SU-DHL-6 (cell line): ENCODE measurements at regions not wholly inside any gene's neighbourhood (a gene's known extent, or its start where the extent isn't known, plus 50 kb on each side); places are given as distances from the start of the nearest gene placed in this dataset.

Experiments used
- EZH2phosphoT487 ChIP-seq: fragments of 200-600 bp; sonication (generic), shearing (Covaris generic); conservative IDR thresholded peaks from 2 replicates; pipeline ENCODE4 v1.6.1; 2018; ENCODE audit warnings: mild to moderate bottlenecking, antibody characterized with exemption, low read length, moderate library complexity, mixed read lengths
- TF ChIP-seq, protein P1 (sequence below): fragments of 200-600 bp; sonication (generic); IDR thresholded peaks from one replicate; pipeline ENCODE4 v1.5.1; 2017; ENCODE audit warnings: antibody characterized with exemption, mild to moderate bottlenecking, low read length, moderate library complexity; ENCODE audit not compliant: insufficient read depth, poor library complexity, severe bottlenecking

DNA sequence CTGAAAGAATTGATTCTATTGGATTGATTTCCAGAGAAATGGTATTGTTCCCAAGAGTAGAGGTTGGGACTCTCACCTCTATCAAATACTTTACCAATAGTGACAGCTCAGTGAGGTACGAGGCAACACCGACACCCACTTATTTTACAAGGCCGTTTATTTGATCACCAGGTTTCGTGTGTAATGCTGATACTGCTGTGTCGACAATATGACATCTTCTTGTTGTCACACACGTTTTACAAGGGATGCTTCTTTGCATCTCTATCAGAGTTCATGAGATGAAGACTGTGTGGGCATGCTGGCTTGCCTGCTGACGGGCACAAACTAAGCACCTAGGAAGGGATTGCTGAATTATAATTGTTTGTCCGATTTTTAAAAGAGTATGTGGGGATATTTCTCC is 217.8 kb upstream of the EGLN3 start:
- TF ChIP-seq EZH2phosphoT487, result no peak
- TF ChIP-seq, protein P1, sequence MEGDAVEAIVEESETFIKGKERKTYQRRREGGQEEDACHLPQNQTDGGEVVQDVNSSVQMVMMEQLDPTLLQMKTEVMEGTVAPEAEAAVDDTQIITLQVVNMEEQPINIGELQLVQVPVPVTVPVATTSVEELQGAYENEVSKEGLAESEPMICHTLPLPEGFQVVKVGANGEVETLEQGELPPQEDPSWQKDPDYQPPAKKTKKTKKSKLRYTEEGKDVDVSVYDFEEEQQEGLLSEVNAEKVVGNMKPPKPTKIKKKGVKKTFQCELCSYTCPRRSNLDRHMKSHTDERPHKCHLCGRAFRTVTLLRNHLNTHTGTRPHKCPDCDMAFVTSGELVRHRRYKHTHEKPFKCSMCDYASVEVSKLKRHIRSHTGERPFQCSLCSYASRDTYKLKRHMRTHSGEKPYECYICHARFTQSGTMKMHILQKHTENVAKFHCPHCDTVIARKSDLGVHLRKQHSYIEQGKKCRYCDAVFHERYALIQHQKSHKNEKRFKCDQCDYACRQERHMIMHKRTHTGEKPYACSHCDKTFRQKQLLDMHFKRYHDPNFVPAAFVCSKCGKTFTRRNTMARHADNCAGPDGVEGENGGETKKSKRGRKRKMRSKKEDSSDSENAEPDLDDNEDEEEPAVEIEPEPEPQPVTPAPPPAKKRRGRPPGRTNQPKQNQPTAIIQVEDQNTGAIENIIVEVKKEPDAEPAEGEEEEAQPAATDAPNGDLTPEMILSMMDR, result no peak
